Kidney epithelial cell (primary cell): ENCODE measurements at regions not wholly inside any gene's neighbourhood (a gene's known extent, or its start where the extent isn't known, plus 50 kb on each side); places are given as distances from the start of the nearest gene placed in this dataset.

Source experiments
- DNase-seq: peaks from one replicate; pipeline ENCODE4 v3.0.0-alpha.2; 2010; ENCODE audit warnings: low read depth
- H3K27me3 ChIP-seq: 2 replicates; pipeline ENCODE4 v1.6.0; 2011; ENCODE audit warnings: low read length; ENCODE audit not compliant: control insufficient read depth, insufficient read depth
- H3K36me3 ChIP-seq: 2 replicates; pipeline ENCODE4 v1.5.1; 2011; ENCODE audit warnings: low read length; ENCODE audit not compliant: control insufficient read depth, insufficient read depth
- H3K4me3 ChIP-seq: 2 replicates; pipeline ENCODE4 v1.5.1; 2011; ENCODE audit warnings: low read depth, mild to moderate bottlenecking, control low read depth, low read length
- CTCF ChIP-seq: IDR thresholded peaks from 2 replicates; pipeline ENCODE4 v1.5.1; 2011; ENCODE audit warnings: mild to moderate bottlenecking, moderate library complexity, low read length, control low read depth, inconsistent platforms; ENCODE audit not compliant: insufficient read depth, poor library complexity, severe bottlenecking

- H3K36me3 ChIP-seq, result no peaks in the 10 kb centered on the region
- TF ChIP-seq CTCF, result no peak
Observed at GRCh38 chr18:56276466-56276865, 361.9 kb downstream of the TXNL1 start.

DNA sequence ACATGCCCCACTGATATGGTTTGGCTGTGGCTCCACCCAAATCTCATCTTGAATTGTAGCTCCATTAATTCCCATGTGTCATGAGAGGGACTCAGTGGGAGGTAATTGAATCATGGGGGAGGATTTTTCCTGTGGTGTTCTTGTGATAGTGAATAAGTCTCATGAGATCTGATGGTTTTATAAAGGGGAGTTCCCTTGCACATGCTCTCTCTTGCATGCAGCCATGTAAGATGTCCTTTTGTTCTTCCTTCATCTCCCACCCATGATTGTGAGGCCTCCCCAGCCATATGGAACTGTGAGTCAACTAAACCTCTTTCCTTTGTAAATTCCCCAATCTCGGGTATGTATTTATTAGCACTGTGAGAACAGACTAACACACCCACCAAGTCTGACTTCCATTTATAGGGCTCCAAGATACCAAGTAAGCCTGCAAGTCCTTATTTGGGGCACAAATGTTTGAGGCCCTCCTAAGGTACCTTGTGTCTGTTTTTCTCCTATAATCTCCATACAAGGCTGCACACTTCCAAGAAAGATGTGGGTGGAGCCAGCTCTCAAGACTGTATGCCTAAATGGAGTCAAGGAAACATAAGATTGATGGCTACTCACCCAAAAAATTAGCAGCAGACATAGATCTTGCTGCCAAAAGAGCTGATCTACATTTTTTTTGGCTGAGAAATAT, 364.7 kb downstream of the TXNL1 start:
- no peak for TF ChIP-seq CTCF
- Histone ChIP-seq H3K27me3 (no peaks in the 10 kb centered on the region), H3K36me3 (no peaks in the 10 kb centered on the region), H3K4me3 (no peak overlapping the region)
- no peak for DNase-seq

More at GRCh38 chr18:56276466-56276865, 361.9 kb downstream of the TXNL1 start:
- H3K27me3 ChIP-seq, result no peaks in the 10 kb centered on the region
- no peak overlapping the region for H3K4me3 ChIP-seq
- no peak for DNase-seq

- no peaks in the 10 kb centered on the region for H3K36me3 ChIP-seq
- DNase-seq, result no peak
- no peak overlapping the region for H3K4me3 ChIP-seq
- no peaks in the 10 kb centered on the region for H3K27me3 ChIP-seq
- no peak for TF ChIP-seq CTCF
Observed at GRCh38 chr18:56270671-56271250, 367.6 kb downstream of the TXNL1 start.

DNA sequence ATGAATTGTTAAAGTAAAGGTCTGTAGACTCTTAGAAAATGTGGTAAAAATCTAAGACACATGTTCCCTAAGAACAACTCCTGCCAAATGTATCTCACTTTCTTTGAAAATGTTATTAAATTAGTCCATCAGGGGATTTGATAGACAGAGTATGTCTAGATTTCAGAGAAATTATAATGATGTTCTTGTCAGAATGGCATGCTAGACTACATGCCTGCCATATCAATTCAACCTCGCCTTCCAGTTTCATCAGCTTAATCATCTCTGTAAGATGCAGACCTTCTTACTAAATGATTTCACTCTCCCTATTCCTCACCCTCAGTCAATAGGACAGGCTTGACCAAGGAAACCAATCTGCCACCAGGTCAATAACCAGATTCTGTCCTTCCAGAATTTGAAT, 368.4 kb downstream of the TXNL1 start:
- H3K27me3 ChIP-seq, result no peaks in the 10 kb centered on the region
- H3K4me3 ChIP-seq, result no peak overlapping the region
- no peaks in the 10 kb centered on the region for H3K36me3 ChIP-seq
- no peak for DNase-seq
- no peak for TF ChIP-seq CTCF

DNA sequence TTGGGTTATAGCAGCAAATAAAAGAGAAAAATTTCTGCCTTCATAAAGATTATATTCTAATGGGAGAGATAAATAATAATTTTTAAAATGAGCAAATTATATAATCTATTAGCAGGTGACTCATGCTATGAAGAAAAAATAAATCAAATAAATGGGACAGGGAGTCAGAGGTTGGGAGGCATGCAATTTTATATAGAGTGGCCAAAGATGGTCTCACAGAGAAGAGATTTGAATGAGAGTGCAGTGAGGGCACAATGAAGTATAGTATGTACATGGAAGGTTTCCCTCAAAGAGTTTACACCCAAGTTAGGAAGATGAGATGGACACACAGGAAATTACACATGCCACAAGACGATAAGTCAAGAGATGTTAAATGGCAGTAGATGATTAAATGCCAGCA, 369.4 kb downstream of the TXNL1 start:
- TF ChIP-seq CTCF, result no peak
- H3K36me3 ChIP-seq, result no peaks in the 10 kb centered on the region

DNA sequence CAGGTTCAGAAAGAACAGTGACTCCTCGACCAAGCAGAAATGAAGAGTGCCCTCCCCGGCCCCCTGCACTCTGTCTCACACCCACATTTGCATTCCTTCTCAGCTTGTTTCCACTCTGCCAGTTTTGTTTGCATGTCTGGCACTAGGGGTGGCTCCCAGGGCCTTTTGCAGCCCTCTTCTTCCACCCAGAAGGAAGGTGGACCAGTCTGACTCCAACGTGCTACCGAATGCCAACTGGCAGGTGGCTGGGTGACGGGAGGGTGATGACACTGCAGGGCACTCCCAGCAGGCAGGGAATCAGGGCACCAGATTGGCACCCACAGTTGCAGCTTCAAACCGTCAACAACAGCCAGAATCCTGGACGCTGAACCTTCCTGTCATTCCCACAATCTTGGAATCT, 371.1 kb downstream of the TXNL1 start:
- DNase-seq, result no peak
- H3K36me3 ChIP-seq, result no peaks in the 10 kb centered on the region
- TF ChIP-seq CTCF, result no peak
- no peaks in the 10 kb centered on the region for H3K27me3 ChIP-seq
- H3K4me3 ChIP-seq, result no peak overlapping the region

More for the DNA sequence above, 369.4 kb downstream of the TXNL1 start:
- H3K27me3 ChIP-seq, result no peaks in the 10 kb centered on the region
- H3K4me3 ChIP-seq, result no peak overlapping the region
- no peak for DNase-seq
